Esophagus squamous epithelium (tissue), 5 donors: ENCODE measurements at regions not wholly inside any gene's neighbourhood (a gene's known extent, or its start where the extent isn't known, plus 50 kb on each side); places are given as distances from the start of the nearest gene placed in this dataset.

Experiments used
- DNase-seq: peaks from one replicate; lab custom pipeline; 2025; lab: John Stamatoyannopoulos, UW
- H3K27ac ChIP-seq, 4 donors: fragments of 200-600 bp; sonication (generic); one replicate each; pipeline ENCODE4 v1.5.1; 2016 to 2019; ENCODE audit warnings: mild to moderate bottlenecking in 1 of 4
- H3K27me3 ChIP-seq, 4 donors: fragments of 200-600 bp; sonication (generic); 1 replicate in 3 of 4; 2 replicates in 1 of 4; pipeline versions ENCODE4 v1.5.1 to v1.6.0; 2017 to 2021; ENCODE audit warnings: antibody characterized with exemption in 1 of 4
- H3K36me3 ChIP-seq, 3 donors: fragments of 200-600 bp; sonication (generic); one replicate each; pipeline ENCODE4 v1.5.1; 2016 to 2019
- H3K4me1 ChIP-seq, 3 donors: fragments of 200-600 bp; sonication (generic); one replicate each; pipeline ENCODE4 v1.5.1; 2017 to 2019
- H3K4me3 ChIP-seq, 4 donors: fragments of 200-600 bp; sonication (generic); 1 replicate in 3 of 4; 2 replicates in 1 of 4; pipeline ENCODE4 v1.5.1; 2016 to 2019; ENCODE audit warnings: mild to moderate bottlenecking in 2 of 4, moderate library complexity in 1 of 4
- H3K9me3 ChIP-seq, 3 donors: fragments of 200-600 bp; sonication (generic); one replicate each; pipeline ENCODE4 v1.5.1; 2016 to 2019
- CTCF ChIP-seq, 6 experiments: fragments of 450-650 bp in 4 of 6; fragments of 200-600 bp in 2 of 6; sonication (generic) in 2 of 6; IDR thresholded peaks; one replicate each; pipeline ENCODE4 v1.5.1; 2016 to 2019; ENCODE audit warnings: antibody characterized with exemption in 6 of 6, mild to moderate bottlenecking in 4 of 6, moderate library complexity in 4 of 6
- POLR2A ChIP-seq, 4 donors: fragments of 450-650 bp; IDR thresholded peaks; one replicate each; pipeline ENCODE4 v1.6.1; 2017; ENCODE audit warnings: antibody characterized with exemption in 4 of 4, mild to moderate bottlenecking in 4 of 4, moderate library complexity in 3 of 4
- WGBS, 2 donors: methylation state at CpG; one replicate each; pipeline ENCODE4 v1.1.5; 2018; 5-methylcytosine and 5-hydroxymethylcytosine counted together
- intact Hi-C: fragments of 100-400 bp; cut with DNase I; formaldehyde crosslinking; loops from one replicate; pipeline ENCODE4 v1.15.0; 2022
- donor health status: DM: yes; HTN: yes; CAD: no.

- Histone ChIP-seq H3K4me3 (no peak overlapping the region), H3K9me3 (no peaks in the 10 kb centered on the region), H3K27me3 (no peaks in the 10 kb centered on the region), H3K36me3 (no peaks in the 10 kb centered on the region), H3K27ac (no peak overlapping the region), H3K4me1 (no peaks in the 10 kb centered on the region)
- TF ChIP-seq CTCF (IDR thresholded peaks at IDR 0.05) (no peak), POLR2A (IDR thresholded peaks at IDR 0.05) (no peak)
- 55 to 58% methylated on average over 2 of the region's 2 CpGs for whole genome bisulfite sequencing, 2 donors
- intact Hi-C loops: no loop called here
- no peak for DNase-seq
These were observed 94.6 kb upstream of the SNTG2 start for GRCh38 chr2:856041-856440.

- Histone ChIP-seq H3K4me1 (no peaks in the 10 kb centered on the region), H3K27ac (no peak overlapping the region), H3K4me3 (no peak overlapping the region), H3K36me3 (no peaks in the 10 kb centered on the region), H3K27me3 (no peaks in the 10 kb centered on the region), H3K9me3 (no peaks in the 10 kb centered on the region)
- TF ChIP-seq CTCF (IDR thresholded peaks at IDR 0.05) (no peak), POLR2A (IDR thresholded peaks at IDR 0.05) (no peak)
- intact Hi-C loops: no loop called here
- WGBS, 2 donors: 62 to 66% methylated on average over 10 of the region's 10 CpGs
- DNase-seq: no peak
These were observed 95.5 kb upstream of the SNTG2 start for GRCh38 chr2:855177-855576.

GRCh38 chr2:854460-854859 lies 96.2 kb upstream of the SNTG2 start:
- H3K27ac ChIP-seq: no peak overlapping the region
- no peak for TF ChIP-seq POLR2A (IDR thresholded peaks at IDR 0.05)
- TF ChIP-seq CTCF (IDR thresholded peaks at IDR 0.05): peak in 5 of 6 experiments; percentile 45 to 59 (median 51)
- H3K27me3 ChIP-seq: no peaks in the 10 kb centered on the region
- no peaks in the 10 kb centered on the region for H3K9me3 ChIP-seq
- DNase-seq: no peak
- H3K36me3 ChIP-seq: no peaks in the 10 kb centered on the region
- intact Hi-C loops: no loop called here
- no peaks in the 10 kb centered on the region for H3K4me1 ChIP-seq
- WGBS, 2 donors: 33 to 34% methylated on average over 3 of the region's 3 CpGs
- H3K4me3 ChIP-seq: no peak overlapping the region

GRCh38 chr2:853203-853870 lies 97.3 kb upstream of the SNTG2 start:
- Histone ChIP-seq H3K27ac (no peak overlapping the region), H3K27me3 (no peaks in the 10 kb centered on the region), H3K4me3 (no peak overlapping the region), H3K9me3 (no peaks in the 10 kb centered on the region), H3K36me3 (no peaks in the 10 kb centered on the region), H3K4me1 (no peaks in the 10 kb centered on the region)
- DNase-seq: no peak
- 58 to 62% methylated on average over 13 to 17 of the region's 19 CpGs for WGBS, 2 donors
- TF ChIP-seq POLR2A (IDR thresholded peaks at IDR 0.05) (no peak), CTCF (IDR thresholded peaks at IDR 0.05) (no peak)
- intact Hi-C loops: no loop called here

GRCh38 chr2:852168-852567 lies 98.5 kb upstream of the SNTG2 start:
- TF ChIP-seq POLR2A (IDR thresholded peaks at IDR 0.05): no peak
- no peak for TF ChIP-seq CTCF (IDR thresholded peaks at IDR 0.05)
- no peak for DNase-seq
- Histone ChIP-seq H3K36me3 (no peaks in the 10 kb centered on the region), H3K4me1 (no peaks in the 10 kb centered on the region), H3K9me3 (no peaks in the 10 kb centered on the region), H3K4me3 (no peak overlapping the region), H3K27me3 (no peaks in the 10 kb centered on the region), H3K27ac (no peak overlapping the region)
- intact Hi-C loops: no loop called here
- WGBS, 2 donors: 87 to 89% methylated on average over 5 to 6 of the region's 6 CpGs
